ENCODE measurements at regions not wholly inside any gene's neighbourhood (a gene's known extent, or its start where the extent isn't known, plus 50 kb on each side); places are given as distances from the start of the nearest gene placed in this dataset.

DNA sequence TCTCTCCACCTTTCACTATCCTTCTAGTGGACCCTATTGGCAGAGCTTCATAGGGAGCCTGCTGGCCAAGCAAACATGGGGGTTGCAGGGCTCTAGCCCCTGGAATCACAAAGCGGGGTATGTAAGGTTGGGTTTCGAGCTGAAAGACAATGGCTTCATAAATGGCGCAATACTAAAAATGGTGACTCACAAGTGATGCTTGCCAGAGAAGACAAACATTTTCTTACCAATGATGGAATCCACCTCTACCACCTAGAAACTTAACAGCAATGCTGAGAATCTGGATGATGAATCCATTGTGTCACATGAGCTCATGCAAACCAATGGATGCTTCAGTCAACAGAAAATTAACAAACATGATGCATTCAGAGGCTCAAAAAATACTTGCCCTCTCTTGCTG lies 375.3 kb upstream of the PSMD7 start:
- TF ChIP-seq EZH2 (IDR thresholded peaks at IDR 0.05; ENCODE audit: low read depth, unreplicated experiment), result no peak
- TF ChIP-seq, protein P1, sequence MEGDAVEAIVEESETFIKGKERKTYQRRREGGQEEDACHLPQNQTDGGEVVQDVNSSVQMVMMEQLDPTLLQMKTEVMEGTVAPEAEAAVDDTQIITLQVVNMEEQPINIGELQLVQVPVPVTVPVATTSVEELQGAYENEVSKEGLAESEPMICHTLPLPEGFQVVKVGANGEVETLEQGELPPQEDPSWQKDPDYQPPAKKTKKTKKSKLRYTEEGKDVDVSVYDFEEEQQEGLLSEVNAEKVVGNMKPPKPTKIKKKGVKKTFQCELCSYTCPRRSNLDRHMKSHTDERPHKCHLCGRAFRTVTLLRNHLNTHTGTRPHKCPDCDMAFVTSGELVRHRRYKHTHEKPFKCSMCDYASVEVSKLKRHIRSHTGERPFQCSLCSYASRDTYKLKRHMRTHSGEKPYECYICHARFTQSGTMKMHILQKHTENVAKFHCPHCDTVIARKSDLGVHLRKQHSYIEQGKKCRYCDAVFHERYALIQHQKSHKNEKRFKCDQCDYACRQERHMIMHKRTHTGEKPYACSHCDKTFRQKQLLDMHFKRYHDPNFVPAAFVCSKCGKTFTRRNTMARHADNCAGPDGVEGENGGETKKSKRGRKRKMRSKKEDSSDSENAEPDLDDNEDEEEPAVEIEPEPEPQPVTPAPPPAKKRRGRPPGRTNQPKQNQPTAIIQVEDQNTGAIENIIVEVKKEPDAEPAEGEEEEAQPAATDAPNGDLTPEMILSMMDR (conservative IDR thresholded peaks at IDR 0.05; ENCODE audit: low read depth in 2 of 2), result no peak
- no peak for TF ChIP-seq POLR2AphosphoS5 (IDR thresholded peaks at IDR 0.05; ENCODE audit: low read depth)
- TF ChIP-seq CREB1 (CRISPR knock-in tag; IDR thresholded peaks at IDR 0.05; ENCODE audit: low read depth), result no peak
- TF ChIP-seq, protein P2, sequence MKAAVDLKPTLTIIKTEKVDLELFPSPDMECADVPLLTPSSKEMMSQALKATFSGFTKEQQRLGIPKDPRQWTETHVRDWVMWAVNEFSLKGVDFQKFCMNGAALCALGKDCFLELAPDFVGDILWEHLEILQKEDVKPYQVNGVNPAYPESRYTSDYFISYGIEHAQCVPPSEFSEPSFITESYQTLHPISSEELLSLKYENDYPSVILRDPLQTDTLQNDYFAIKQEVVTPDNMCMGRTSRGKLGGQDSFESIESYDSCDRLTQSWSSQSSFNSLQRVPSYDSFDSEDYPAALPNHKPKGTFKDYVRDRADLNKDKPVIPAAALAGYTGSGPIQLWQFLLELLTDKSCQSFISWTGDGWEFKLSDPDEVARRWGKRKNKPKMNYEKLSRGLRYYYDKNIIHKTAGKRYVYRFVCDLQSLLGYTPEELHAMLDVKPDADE (IDR thresholded peaks at IDR 0.05), result no peak
- TF ChIP-seq ZNF114 (CRISPR knock-in tag; IDR thresholded peaks at IDR 0.05), result no peak
- TF ChIP-seq ZNF331 (CRISPR knock-in tag; IDR thresholded peaks at IDR 0.05; ENCODE audit: low read depth), result no peak
